GM21529 (cell line): ENCODE measurements at regions not wholly inside any gene's neighbourhood (a gene's known extent, or its start where the extent isn't known, plus 50 kb on each side); places are given as distances from the start of the nearest gene placed in this dataset.
"Not testable (repeated sequence)": the region's sequence is repeated elsewhere in the genome, so short reads cannot be mapped to it uniquely, and the experiment has no call there.

ENCODE experiments used
- ATAC-seq: cut with Tn5 transposase; IDR thresholded peaks from one replicate; pipeline ENCODE4 v1.9.1; 2021; ENCODE audit not compliant: unreplicated experiment

DNA sequence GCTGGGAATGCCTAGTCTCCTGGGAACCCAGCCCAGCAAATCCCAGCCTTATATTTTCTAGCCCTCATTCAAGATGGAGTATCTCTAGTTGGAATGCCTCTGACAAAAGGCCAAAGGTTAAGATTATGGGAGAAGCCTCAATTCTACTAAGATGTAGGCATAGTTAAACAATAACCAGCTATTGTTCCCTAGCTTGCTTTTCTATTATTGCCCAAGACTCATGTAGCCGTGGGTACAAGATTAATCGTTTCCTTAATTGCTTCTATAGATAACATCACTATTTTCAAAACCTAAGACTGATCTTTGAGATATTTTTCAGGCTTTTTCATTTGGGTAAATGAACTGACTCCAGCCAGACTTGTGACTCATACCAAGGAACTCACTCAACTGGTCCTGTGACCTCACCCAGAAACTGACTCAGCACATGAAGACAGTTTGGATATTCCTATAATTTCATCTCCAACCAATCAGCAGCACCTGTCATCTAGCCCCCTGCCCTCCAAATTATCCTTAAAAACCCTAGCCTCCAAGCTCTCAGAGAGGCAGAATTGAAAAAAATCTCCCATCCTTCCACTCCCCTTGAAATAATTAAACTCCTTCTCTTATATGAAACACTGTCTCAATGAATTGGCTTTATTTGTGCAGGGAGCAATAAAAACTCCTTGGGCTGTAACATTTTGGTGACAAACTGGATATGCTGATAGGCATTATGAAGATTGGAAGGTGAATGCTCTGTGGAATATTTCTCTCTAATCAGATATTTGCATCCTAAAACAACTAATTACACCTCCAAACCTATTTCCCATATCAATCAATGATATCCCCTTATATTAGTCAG lies 589.0 kb downstream of the C12orf50 start:
- no peak for ATAC-seq

GRCh38 chr12:87430444-87430843 lies 598.8 kb downstream of the C12orf50 start:
- no peak for ATAC-seq

DNA sequence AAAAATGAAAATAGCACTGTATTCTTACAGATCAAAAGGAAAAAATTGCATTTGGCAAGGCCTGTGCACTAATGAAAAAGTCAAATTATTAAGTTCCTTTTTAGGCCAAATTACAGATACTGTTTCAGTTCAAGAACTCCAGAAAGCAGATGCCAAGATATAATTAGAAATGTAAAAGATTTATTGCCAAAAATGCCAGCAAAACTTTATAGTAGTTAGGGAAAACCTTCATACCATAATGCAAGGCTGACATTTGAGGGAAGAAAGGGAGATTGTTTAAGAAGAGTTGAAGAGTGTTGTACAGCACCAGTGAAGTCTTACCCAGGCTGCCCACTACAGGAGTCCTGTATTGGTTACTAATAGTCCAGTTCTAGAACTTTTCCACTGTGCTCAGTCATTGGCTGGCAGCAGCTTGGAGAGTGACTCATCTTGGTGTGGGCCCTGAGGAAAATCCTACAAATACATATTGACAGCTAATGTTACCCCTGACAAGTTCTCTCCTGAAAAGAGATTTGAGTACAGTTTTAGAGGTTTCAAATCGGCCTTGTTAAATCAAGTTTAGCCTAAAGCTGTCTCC lies 600.4 kb downstream of the C12orf50 start:
- no peak for ATAC-seq

DNA sequence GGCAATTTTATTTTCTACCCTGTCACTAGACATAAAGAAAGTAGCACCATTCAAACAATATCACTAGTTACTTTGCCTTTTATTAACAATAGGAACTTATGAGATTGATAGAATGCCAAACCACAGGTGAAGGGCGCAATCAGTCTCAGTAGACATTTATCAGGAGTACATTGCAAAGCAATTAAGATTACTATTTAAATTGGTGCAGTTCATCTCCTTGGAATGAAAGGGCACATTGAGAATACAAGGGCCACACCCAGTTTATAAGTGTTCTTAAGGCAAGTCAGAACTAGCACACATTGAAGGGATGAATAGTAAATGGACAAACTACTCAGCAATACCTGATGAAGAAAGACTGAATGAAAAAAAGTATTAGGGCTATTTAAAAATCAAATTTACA lies 601.4 kb downstream of the C12orf50 start:
- no peak for ATAC-seq

GRCh38 chr12:87425942-87426554 lies 603.2 kb downstream of the C12orf50 start:
- no peak for ATAC-seq

GRCh38 chr12:87421233-87421632 lies 608.0 kb downstream of the C12orf50 start:
- ATAC-seq: not testable (repeated sequence)

- ATAC-seq: no peak
Measured at GRCh38 chr12:87413784-87414183, 615.4 kb downstream of the C12orf50 start.

- ATAC-seq: no peak
Measured at GRCh38 chr12:87406926-87407325, 622.3 kb downstream of the C12orf50 start.

DNA sequence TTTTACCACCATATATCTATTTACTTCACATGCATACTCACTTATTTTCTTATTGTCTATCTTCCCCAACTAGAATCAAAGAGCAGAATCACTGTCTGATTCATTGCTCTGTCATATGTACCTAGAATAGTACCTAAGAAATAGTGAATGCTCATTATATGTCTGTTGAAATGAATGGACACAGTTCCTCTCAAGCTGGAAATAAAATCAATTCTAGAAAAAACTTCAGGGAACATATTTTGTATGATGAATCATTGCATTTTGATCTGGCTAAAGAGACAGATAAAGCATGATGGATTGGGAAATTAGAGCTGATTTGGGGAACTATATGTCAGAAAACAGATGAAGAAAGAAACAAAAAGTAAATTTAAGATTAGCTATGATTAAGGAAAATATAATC lies 623.3 kb downstream of the C12orf50 start:
- ATAC-seq: no peak

- ATAC-seq: not testable (repeated sequence)
Measured at GRCh38 chr12:87394168-87394567, 635.0 kb downstream of the C12orf50 start.

DNA sequence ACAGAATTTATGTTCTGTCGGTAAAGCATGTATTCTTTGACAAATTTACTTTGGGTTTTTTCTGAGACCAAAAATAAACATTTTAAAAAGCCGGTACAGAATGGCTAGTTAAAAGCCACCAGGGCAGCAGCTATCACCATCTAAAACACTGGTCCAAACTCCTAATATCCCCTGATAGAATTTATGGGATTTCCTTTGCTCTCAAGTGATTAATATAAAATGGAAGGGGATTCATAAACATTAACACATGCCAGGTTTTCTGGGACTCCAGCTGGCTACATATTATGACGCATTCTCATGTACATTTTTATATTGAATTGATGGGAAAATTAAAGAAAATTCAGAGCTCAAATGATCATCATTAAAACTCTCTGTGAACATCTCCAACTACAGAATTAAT lies 640.8 kb downstream of the C12orf50 start:
- no peak for ATAC-seq

GRCh38 chr12:87385322-87385721 lies 643.9 kb downstream of the C12orf50 start:
- no peak for ATAC-seq

DNA sequence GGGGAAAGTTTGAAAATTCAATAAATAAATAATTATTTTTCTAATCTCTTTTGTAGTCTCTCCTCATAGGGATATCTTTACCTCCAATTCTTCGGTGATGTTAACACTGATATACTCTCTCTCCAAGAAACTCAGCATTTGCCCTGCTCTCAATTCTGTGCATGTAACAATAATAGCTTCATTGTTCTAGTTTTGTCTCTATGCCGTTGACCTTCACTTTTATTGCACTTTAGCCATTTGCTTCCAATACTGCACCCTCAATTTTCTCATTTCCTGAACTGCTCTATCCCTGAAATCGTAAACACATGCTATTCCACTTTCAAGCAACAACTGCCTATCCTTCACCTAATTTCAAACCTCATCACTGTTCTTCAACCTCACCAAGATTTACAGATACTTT lies 645.0 kb downstream of the C12orf50 start:
- no peak for ATAC-seq

DNA sequence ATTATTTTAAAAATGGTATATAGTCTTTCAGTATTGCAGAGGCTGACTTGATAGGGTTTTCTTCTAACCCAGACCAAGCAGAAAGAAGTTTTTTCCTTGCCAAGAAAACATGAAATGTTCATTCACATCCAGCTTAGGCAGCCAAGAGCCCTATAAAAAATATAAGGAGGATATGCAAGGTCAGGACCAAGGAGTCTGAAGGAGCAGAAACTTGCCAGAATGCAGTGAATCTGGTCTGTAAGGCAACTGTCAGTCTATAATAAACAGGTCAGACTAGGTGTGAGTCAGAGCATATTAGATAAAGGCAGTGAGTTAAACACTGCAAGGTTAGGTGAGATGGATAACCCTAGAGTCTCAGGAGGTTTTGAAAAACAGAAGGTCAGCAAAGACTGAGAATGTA lies 645.5 kb downstream of the C12orf50 start:
- ATAC-seq: no peak

DNA sequence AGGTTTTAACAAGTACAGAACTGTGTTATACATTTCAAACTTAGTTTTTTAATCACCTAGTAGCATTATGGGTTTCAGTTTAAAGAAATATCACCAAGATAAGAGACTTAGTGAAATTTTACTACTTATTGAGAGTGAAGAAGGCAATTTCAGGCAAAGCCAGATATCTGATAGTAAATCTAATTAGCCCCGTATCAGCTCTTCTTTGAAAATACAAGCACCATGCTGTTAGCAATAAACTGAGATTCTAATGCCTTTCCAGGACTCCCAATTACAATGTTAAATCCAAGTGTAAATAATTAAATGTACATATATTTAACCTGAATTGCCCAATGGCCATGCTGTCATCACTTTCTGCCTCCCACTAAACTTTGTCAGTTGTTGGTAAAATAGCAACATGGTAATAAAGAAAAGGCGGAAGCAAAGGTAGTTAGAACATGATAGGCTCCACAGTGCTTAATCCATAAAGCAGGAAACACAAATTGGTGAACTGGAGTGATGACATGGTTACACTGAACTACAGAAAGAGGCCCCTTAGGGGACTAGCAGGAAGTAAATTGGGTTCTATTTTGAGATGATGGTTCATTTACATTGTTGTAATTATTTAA lies 646.1 kb downstream of the C12orf50 start:
- no peak for ATAC-seq

DNA sequence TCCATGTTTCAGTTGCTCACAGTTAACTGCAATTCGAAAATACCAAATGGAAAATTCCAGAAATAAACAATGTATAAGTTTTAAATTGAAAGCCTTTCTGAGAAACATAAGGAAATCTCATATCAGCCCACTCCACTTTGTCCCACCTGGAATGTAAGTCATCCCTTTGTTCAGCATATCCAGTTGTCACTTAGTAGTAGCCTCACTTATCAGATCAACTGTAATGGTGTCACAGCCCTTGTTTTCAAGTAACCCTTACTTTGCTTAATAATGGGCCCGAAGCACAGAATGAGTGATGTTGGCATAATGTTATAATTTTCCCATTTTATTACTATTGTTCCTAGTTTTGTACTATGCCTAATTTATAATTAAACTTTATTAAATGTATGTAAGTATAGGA lies 646.8 kb downstream of the C12orf50 start:
- ATAC-seq: no peak

- ATAC-seq: no peak
Measured at GRCh38 chr12:87381742-87382141, 647.5 kb downstream of the C12orf50 start.

- no peak for ATAC-seq
Measured at GRCh38 chr12:87378526-87378925, 650.7 kb downstream of the C12orf50 start.

GRCh38 chr12:87376722-87377121 lies 652.5 kb downstream of the C12orf50 start:
- ATAC-seq: no peak

DNA sequence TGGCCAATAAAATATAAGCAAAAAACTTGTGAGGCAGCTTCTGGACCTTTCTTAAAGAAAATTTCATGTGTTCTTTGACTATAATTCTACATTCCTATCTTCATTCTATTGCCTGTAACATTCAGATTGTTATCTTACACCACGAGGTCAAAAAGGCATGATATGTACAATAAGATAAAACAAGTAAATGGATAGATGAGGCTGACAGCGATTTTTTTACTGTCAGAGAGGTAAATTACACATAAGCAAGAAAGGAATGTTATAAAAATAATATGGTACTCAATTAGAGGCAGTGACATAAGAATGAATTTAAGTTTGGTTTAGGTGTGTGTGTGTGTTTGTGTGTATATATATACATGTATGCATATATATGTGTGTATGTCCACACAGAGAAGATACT lies 660.0 kb downstream of the C12orf50 start:
- no peak for ATAC-seq

- ATAC-seq: no peak
Measured at GRCh38 chr12:87368259-87368658, 660.9 kb downstream of the C12orf50 start.

DNA sequence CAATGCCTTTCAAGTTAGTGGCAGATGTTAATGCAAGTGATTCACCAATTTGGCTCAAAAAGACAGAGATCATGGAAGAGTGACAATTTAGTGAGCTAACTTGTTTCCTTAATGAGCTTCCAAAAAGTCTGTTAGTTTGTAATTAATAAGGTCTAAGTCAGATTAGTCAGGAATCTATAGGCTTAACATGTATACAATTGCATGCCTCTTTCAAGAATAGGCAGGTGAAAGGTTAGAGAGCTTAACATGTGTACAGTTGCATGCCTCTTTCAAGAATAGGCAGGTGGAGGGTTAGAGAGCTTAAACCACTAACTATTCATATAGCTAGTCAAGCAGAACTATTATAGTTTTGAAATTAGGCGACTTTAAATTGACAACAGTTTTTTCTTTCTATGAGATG lies 663.8 kb downstream of the C12orf50 start:
- no peak for ATAC-seq
